ENCODE measurements at regions not wholly inside any gene's neighbourhood (a gene's known extent, or its start where the extent isn't known, plus 50 kb on each side); places are given as distances from the start of the nearest gene placed in this dataset.

- peaks cover 0 to 56% (median 5%) of the 10 kb centered on the region in 3 donors for H3K27me3 ChIP-seq
- H3K36me3 ChIP-seq = no peaks in the 10 kb centered on the region
- H3K9me3 ChIP-seq = no peaks in the 10 kb centered on the region
- H3K27ac ChIP-seq = no peak overlapping the region
- intact Hi-C loops (cut with DNase I; ENCODE audit: low total_unique reads) = no loop called here
- no peak overlapping the region for H3K4me3 ChIP-seq
- WGBS, 5 donors = 62 to 78% (median 72%) methylated on average over 9 of the region's 9 CpGs
- peaks cover 0 to 8% (median 0%) of the 10 kb centered on the region in 4 donors for H3K4me1 ChIP-seq
- DNase-seq = no peak
- TF ChIP-seq POLR2A (IDR thresholded peaks at IDR 0.05) = no peak
- TF ChIP-seq, protein P1, sequence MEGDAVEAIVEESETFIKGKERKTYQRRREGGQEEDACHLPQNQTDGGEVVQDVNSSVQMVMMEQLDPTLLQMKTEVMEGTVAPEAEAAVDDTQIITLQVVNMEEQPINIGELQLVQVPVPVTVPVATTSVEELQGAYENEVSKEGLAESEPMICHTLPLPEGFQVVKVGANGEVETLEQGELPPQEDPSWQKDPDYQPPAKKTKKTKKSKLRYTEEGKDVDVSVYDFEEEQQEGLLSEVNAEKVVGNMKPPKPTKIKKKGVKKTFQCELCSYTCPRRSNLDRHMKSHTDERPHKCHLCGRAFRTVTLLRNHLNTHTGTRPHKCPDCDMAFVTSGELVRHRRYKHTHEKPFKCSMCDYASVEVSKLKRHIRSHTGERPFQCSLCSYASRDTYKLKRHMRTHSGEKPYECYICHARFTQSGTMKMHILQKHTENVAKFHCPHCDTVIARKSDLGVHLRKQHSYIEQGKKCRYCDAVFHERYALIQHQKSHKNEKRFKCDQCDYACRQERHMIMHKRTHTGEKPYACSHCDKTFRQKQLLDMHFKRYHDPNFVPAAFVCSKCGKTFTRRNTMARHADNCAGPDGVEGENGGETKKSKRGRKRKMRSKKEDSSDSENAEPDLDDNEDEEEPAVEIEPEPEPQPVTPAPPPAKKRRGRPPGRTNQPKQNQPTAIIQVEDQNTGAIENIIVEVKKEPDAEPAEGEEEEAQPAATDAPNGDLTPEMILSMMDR (IDR thresholded peaks at IDR 0.05) = no peak
- no peak for TF ChIP-seq EP300 (IDR thresholded peaks at IDR 0.05)
- TF ChIP-seq POLR2AphosphoS5 (IDR thresholded peaks at IDR 0.05) = no peak
Observed at GRCh38 chr2:239688840-239689239, 288.0 kb upstream of the HDAC4 start.

DNA sequence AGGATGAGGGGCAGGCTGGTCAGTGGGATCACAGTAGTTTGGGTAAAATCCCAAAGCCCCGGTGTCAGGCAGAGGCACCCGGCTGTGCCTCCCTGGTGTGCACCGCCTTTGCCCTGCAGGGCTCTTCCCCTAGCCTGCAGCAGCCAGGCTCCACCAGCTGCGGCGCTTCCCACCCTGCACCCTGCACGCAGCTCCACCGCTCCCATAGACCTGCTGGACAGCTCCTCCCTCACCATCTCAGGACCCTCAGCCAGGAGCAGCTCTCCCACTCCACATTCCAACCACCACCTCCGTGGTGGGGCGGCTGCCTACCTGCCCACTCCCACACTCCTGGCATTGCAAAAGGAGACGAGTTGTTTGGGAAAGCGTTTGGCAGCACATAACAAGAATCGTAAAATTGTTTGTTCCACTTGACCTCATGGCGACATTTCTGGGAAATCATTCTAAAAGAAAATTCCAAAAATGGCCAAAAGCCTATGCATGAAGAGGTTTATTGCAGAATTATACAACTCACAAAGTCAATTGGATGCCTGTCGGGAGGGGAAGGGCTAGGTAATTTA is 287.4 kb upstream of the HDAC4 start:
- WGBS, 5 donors = 45 to 60% (median 49%) methylated on average over 7 to 14 of the region's 14 CpGs
- TF ChIP-seq, protein P1 (IDR thresholded peaks at IDR 0.05) = no peak
- no peak for TF ChIP-seq POLR2AphosphoS5 (IDR thresholded peaks at IDR 0.05)
- TF ChIP-seq EP300 (IDR thresholded peaks at IDR 0.05) = no peak
- TF ChIP-seq POLR2A (IDR thresholded peaks at IDR 0.05) = no peak
- intact Hi-C loops (cut with DNase I; ENCODE audit: low total_unique reads) = no loop called here
- Histone ChIP-seq H3K9me3 (peaks cover 0 to 1% (median under 1%) of the 10 kb centered on the region in 4 donors), H3K27me3 (peaks cover 0 to 61% (median 6%) of the 10 kb centered on the region in 3 donors), H3K4me3 (no peak overlapping the region), H3K27ac (no peak overlapping the region), H3K4me1 (peaks cover 0 to 8% (median 0%) of the 10 kb centered on the region in 4 donors), H3K36me3 (no peaks in the 10 kb centered on the region)
- peak in 1 of 2 donors; percentile 34 for DNase-seq

- WGBS, 5 donors = 67 to 80% (median 77%) methylated on average over 5 of the region's 5 CpGs
- Histone ChIP-seq H3K27me3 (peaks cover 0 to 66% (median 6%) of the 10 kb centered on the region in 3 donors), H3K4me1 (peaks cover 0 to 8% (median 0%) of the 10 kb centered on the region in 4 donors), H3K4me3 (no peak overlapping the region), H3K27ac (no peak overlapping the region), H3K36me3 (no peaks in the 10 kb centered on the region), H3K9me3 (peaks cover 0 to 9% (median 8%) of the 10 kb centered on the region in 4 donors)
- peak in 1 of 2 donors; percentile 1 for DNase-seq
- TF ChIP-seq POLR2A (IDR thresholded peaks at IDR 0.05) (no peak), POLR2AphosphoS5 (IDR thresholded peaks at IDR 0.05) (no peak), EP300 (IDR thresholded peaks at IDR 0.05) (no peak)
- TF ChIP-seq, protein P1 (IDR thresholded peaks at IDR 0.05) = no peak
- intact Hi-C loops (cut with DNase I; ENCODE audit: low total_unique reads) = no loop called here
Observed at GRCh38 chr2:239687441-239687840, 286.6 kb upstream of the HDAC4 start.

DNA sequence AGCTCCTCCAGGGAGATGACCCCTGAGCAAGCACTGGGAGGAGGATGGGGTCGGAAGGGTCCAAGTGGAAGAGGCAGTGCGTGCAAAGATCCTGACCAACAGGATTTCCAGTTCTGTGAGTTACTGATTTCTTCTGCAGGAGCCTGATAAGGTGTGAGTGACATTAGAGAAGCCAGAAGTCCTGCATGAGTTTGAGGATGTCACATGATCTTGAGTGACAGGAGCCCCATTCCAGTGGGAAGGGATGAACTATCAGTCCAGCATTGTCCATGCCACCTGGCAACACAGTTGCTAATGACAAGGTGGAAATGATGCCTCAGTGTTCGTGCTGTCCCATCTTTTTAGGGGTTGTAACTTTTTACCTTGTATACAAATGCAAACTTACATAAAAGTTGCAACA is 285.1 kb upstream of the HDAC4 start:
- H3K4me1 ChIP-seq = peaks cover 0 to 2% (median 0%) of the 10 kb centered on the region in 4 donors
- H3K36me3 ChIP-seq = no peaks in the 10 kb centered on the region
- H3K27ac ChIP-seq = no peak overlapping the region
- 37 to 54% (median 48%) methylated on average over 3 of the region's 3 CpGs for WGBS, 5 donors
- peaks cover 0 to 14% (median 11%) of the 10 kb centered on the region in 4 donors for H3K9me3 ChIP-seq
- peaks cover 0 to 56% (median 6%) of the 10 kb centered on the region in 3 donors for H3K27me3 ChIP-seq
- intact Hi-C loops (cut with DNase I; ENCODE audit: low total_unique reads) = no loop called here
- no peak overlapping the region for H3K4me3 ChIP-seq
- TF ChIP-seq POLR2A (IDR thresholded peaks at IDR 0.05) (no peak), EP300 (IDR thresholded peaks at IDR 0.05) (no peak), POLR2AphosphoS5 (IDR thresholded peaks at IDR 0.05) (no peak)
- TF ChIP-seq, protein P1 (IDR thresholded peaks at IDR 0.05) = no peak
- DNase-seq = no peak

Measured in stomach (tissue), 8 donors.